Sigmoid colon (tissue), 6 donors: ENCODE measurements at regions not wholly inside any gene's neighbourhood (a gene's known extent, or its start where the extent isn't known, plus 50 kb on each side); places are given as distances from the start of the nearest gene placed in this dataset.

Experiments used
- DNase-seq: peaks from one replicate; pipeline ENCODE4 v3.0.0-alpha.2; 2019
- H3K27ac ChIP-seq, 4 donors: fragments of 200-600 bp; sonication (generic); one replicate each; pipeline ENCODE4 v1.5.1; 2016 to 2019; ENCODE audit warnings: mild to moderate bottlenecking in 1 of 4
- H3K27me3 ChIP-seq, 3 donors: fragments of 200-600 bp; sonication (generic); one replicate each; pipeline ENCODE4 v1.5.1; 2019; ENCODE audit warnings: mild to moderate bottlenecking in 1 of 3
- H3K36me3 ChIP-seq, 4 donors: fragments of 200-600 bp; sonication (generic); one replicate each; pipeline ENCODE4 v1.5.1; 2016 to 2019
- H3K4me1 ChIP-seq, 4 donors: fragments of 200-600 bp; sonication (generic); one replicate each; pipeline ENCODE4 v1.5.1; 2017 to 2019
- H3K4me3 ChIP-seq, 4 donors: fragments of 200-600 bp; sonication (generic); one replicate each; pipeline ENCODE4 v1.5.1; 2017 to 2019; ENCODE audit warnings: mild to moderate bottlenecking in 2 of 4, moderate library complexity in 1 of 4
- H3K9me3 ChIP-seq, 4 donors: fragments of 200-600 bp in 3 of 4; sonication (generic) in 3 of 4; one replicate each; pipeline versions ENCODE4 v1.5.1 to v1.6.1; 2013 to 2019
- CTCF ChIP-seq, 4 experiments: fragments of 450-650 bp in 3 of 4; fragments of 200-600 bp in 1 of 4; IDR thresholded peaks; one replicate each; pipeline ENCODE4 v1.5.1; 2016 to 2019; ENCODE audit warnings: antibody characterized with exemption in 4 of 4, mild to moderate bottlenecking in 3 of 4, moderate library complexity in 2 of 4
- EP300 ChIP-seq, 4 donors: sonication (generic); formaldehyde crosslinking; IDR thresholded peaks; one replicate each; pipeline ENCODE4 v1.6.1; 2017; ENCODE audit warnings: antibody characterized with exemption in 4 of 4
- POLR2A ChIP-seq, 2 donors: fragments of 450-650 bp; IDR thresholded peaks; one replicate each; pipeline ENCODE4 v1.6.1; 2016; ENCODE audit warnings: antibody characterized with exemption in 2 of 2, mild to moderate bottlenecking in 2 of 2, moderate library complexity in 2 of 2
- POLR2AphosphoS5 ChIP-seq, 4 donors: sonication (generic); formaldehyde crosslinking; IDR thresholded peaks; one replicate each; pipeline ENCODE4 v1.6.1; 2017; ENCODE audit warnings: antibody characterized with exemption in 4 of 4
- WGBS, 2 donors: extraction: QIAGEN DNeasy Blood & Tissue Kit; methylation state at CpG; one replicate each; pipeline ENCODE4 v1.1.7; 2013; 5-methylcytosine and 5-hydroxymethylcytosine counted together
- intact Hi-C: fragments of 100-400 bp; cut with DNase I; formaldehyde crosslinking; loops from one replicate; pipeline ENCODE4 v1.15.1; 2023
- donor health status: healthy with polysubstance abuse.
- donor health status: healthy.

GRCh38 chr13:109344552-109345157 lies 441.7 kb downstream of the IRS2 start:
- H3K27me3 ChIP-seq, result no peaks in the 10 kb centered on the region
- no peak for TF ChIP-seq CTCF (IDR thresholded peaks at IDR 0.05)
- TF ChIP-seq POLR2A (IDR thresholded peaks at IDR 0.05), result no peak
- no peak for TF ChIP-seq EP300 (IDR thresholded peaks at IDR 0.05)
- TF ChIP-seq POLR2AphosphoS5 (IDR thresholded peaks at IDR 0.05), result no peak
- no peak overlapping the region for H3K27ac ChIP-seq
- 79 to 87% methylated on average over 9 of the region's 9 CpGs for WGBS, 2 donors
- no peaks in the 10 kb centered on the region for H3K36me3 ChIP-seq
- H3K4me1 ChIP-seq, result no peaks in the 10 kb centered on the region
- DNase-seq, result no peak
- intact Hi-C loops, result no loop called here
- no peaks in the 10 kb centered on the region for H3K9me3 ChIP-seq
- H3K4me3 ChIP-seq, result no peak overlapping the region

GRCh38 chr13:109336730-109337129 lies 449.7 kb downstream of the IRS2 start:
- Histone ChIP-seq H3K9me3 (no peaks in the 10 kb centered on the region), H3K27ac (no peak overlapping the region), H3K4me3 (no peak overlapping the region), H3K27me3 (no peaks in the 10 kb centered on the region), H3K4me1 (peaks cover 0 to 9% (median 3%) of the 10 kb centered on the region in 4 donors), H3K36me3 (no peaks in the 10 kb centered on the region)
- WGBS, 2 donors, result 50 to 56% methylated on average over 1 of the region's 1 CpG
- TF ChIP-seq POLR2A (IDR thresholded peaks at IDR 0.05) (no peak), EP300 (IDR thresholded peaks at IDR 0.05) (no peak), POLR2AphosphoS5 (IDR thresholded peaks at IDR 0.05) (no peak), CTCF (IDR thresholded peaks at IDR 0.05) (no peak)
- intact Hi-C loops, result no loop called here
- DNase-seq, result no peak

GRCh38 chr13:109333893-109334651 lies 452.3 kb downstream of the IRS2 start:
- WGBS, 2 donors, result 71 to 74% methylated on average over 8 of the region's 8 CpGs

More at GRCh38 chr13:109333893-109334651, 452.3 kb downstream of the IRS2 start:
- intact Hi-C loops, result no loop called here
- Histone ChIP-seq H3K4me1 (peaks cover 0 to 9% (median 3%) of the 10 kb centered on the region in 4 donors), H3K9me3 (no peaks in the 10 kb centered on the region), H3K4me3 (no peak overlapping the region), H3K27ac (no peak overlapping the region), H3K36me3 (no peaks in the 10 kb centered on the region), H3K27me3 (no peaks in the 10 kb centered on the region)
- TF ChIP-seq POLR2A (IDR thresholded peaks at IDR 0.05) (no peak), POLR2AphosphoS5 (IDR thresholded peaks at IDR 0.05) (no peak), EP300 (IDR thresholded peaks at IDR 0.05) (no peak), CTCF (IDR thresholded peaks at IDR 0.05) (no peak)
- no peak for DNase-seq
